SK-N-MC (cell line): ENCODE measurements at regions not wholly inside any gene's neighbourhood (a gene's known extent, or its start where the extent isn't known, plus 50 kb on each side); places are given as distances from the start of the nearest gene placed in this dataset.
"Not testable (repeated sequence)": the region's sequence is repeated elsewhere in the genome, so short reads cannot be mapped to it uniquely, and the experiment has no call there.

ENCODE experiments used
- DNase-seq: peaks from one replicate; pipeline ENCODE4 v3.0.0-alpha.2; 2011; ENCODE audit warnings: low read depth, low spot score
- H3K27ac ChIP-seq: fragments of 200-600 bp; sonication (generic); 2 replicates; pipeline ENCODE4 v1.5.1; 2016; ENCODE audit warnings: mixed run types
- H3K36me3 ChIP-seq: fragments of 200-600 bp; sonication (generic); 2 replicates; pipeline ENCODE4 v1.6.1; 2017; ENCODE audit warnings: antibody characterized with exemption, low read length, mixed read lengths; ENCODE audit not compliant: insufficient read depth
- H3K4me3 ChIP-seq: fragments of 200-600 bp; sonication (generic); 2 replicates; pipeline ENCODE4 v1.5.1; 2016
- H3K9ac ChIP-seq: fragments of 200-600 bp; sonication (generic); 2 replicates; pipeline ENCODE4 v1.8.0; 2017; ENCODE audit warnings: mixed run types, mixed read lengths; ENCODE audit not compliant: insufficient read length
- H3K9me3 ChIP-seq: fragments of 200-600 bp; sonication (generic); 2 replicates; pipeline ENCODE4 v1.6.1; 2017; ENCODE audit warnings: low read depth, mild to moderate bottlenecking, antibody characterized with exemption, low read length, moderate library complexity, mixed read lengths
- EZH2 ChIP-seq: fragments of 200-600 bp; sonication (generic); IDR thresholded peaks from one replicate; pipeline ENCODE4 v1.6.1; 2017; ENCODE audit warnings: antibody characterized with exemption
- FOXP2 ChIP-seq: optimal IDR thresholded peaks from 2 replicates; pipeline ENCODE3; 2011; ENCODE audit warnings: mild to moderate bottlenecking, moderate library complexity; ENCODE audit not compliant: insufficient read depth; ENCODE audit errors: extremely low read length, control extremely low read depth
- POLR2AphosphoS5 ChIP-seq: IDR thresholded peaks from 2 replicates; pipeline ENCODE4 v1.6.1; 2012; ENCODE audit warnings: mild to moderate bottlenecking, low read depth, low read length, borderline replicate concordance

DNA sequence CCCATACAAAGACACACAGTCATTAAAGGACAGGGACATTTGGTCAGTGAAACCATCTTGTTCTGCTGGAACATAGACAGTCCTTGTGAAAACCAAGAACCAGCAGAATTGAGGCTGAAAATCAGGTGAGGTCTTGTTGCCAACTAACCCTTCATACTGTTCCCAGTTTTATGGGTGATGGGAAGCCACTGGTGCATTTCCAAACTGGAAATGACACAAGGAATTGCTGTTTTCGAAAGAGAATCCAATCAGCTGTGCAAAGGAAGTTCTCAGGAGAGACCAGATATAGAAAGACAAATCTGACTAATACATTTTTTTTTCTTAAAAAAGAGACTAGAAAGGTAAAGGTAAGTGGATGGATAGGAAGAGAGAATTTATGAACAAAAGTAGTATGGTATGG is 948.2 kb downstream of the TSN start:
- TF ChIP-seq EZH2 (no peak), FOXP2 (no peak), POLR2AphosphoS5 (no peak)
- H3K4me3 ChIP-seq = no peak overlapping the region
- DNase-seq = no peak
- no peaks in the 10 kb centered on the region for H3K36me3 ChIP-seq
- H3K9me3 ChIP-seq = no peaks in the 10 kb centered on the region
- H3K27ac ChIP-seq = no peak overlapping the region
- no peak overlapping the region for H3K9ac ChIP-seq

DNA sequence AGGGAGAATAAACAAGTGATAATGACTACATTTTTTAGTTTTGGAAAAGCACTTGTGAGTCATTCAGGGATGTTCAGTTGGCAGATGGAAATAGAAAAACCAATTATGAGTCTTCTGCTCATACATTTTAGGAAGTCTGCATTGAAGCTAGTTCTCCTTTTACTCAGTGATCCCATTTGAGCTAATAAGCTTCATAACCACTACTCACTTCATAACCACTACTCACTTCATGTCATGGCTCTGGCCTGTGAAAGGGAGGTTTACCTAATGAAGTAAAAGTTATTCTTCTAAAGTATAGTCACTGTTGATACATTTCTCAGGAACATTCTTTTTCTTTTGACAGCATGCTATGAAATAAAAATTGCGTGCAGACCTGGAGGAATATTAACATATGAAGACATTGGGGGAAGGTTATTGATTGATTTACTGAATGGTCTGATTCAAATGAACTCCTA is 948.7 kb downstream of the TSN start:
- Histone ChIP-seq H3K27ac (no peak overlapping the region), H3K9me3 (no peaks in the 10 kb centered on the region), H3K36me3 (no peaks in the 10 kb centered on the region), H3K9ac (no peak overlapping the region), H3K4me3 (no peak overlapping the region)
- no peak for DNase-seq
- TF ChIP-seq POLR2AphosphoS5 (no peak), FOXP2 (no peak), EZH2 (no peak)

DNA sequence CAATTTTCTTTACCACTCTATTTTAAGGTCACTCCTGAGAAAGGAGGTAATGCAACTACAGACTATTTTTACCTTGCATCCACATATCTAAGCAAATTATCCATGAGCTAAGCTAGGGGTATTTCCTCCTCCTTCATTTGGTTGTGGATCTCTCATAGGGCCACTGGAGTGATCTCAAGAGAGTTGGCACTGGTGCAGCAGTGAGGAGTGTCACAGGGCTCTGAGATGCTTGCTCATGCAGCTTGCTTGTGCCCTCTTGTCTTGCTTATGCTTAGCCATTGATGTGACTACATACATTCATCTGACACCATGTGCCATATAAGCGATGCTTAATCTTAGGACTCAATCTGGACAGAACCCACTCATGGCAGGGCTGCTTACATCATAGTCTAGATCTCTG is 950.3 kb downstream of the TSN start:
- no peak for DNase-seq
- H3K9me3 ChIP-seq = no peaks in the 10 kb centered on the region
- no peak overlapping the region for H3K27ac ChIP-seq
- H3K36me3 ChIP-seq = no peaks in the 10 kb centered on the region
- no peak overlapping the region for H3K9ac ChIP-seq
- TF ChIP-seq FOXP2 (no peak), POLR2AphosphoS5 (no peak), EZH2 (no peak)
- no peak overlapping the region for H3K4me3 ChIP-seq

DNA sequence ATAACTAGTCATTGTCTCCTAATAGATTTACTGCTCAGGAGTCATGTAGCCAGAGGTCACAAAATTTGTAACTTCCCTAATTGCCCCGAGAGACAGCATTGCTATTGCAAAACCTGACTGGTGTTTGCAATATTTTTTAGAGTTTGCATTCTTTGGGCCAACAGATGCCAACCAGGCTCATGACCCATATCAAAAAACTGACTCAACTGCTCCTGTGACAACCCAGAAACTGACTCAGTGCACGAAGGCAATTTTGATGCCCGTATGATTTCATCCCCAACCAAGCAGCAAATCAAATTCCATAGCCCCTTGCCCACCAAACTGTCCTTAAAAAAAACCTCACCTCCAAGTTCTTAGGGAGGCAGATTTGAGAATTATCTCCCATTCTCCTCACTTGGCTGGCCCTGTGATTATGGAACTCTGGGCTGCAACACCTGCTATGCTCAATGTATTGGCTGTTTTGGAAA is 951.3 kb downstream of the TSN start:
- TF ChIP-seq EZH2 (no peak), POLR2AphosphoS5 (no peak), FOXP2 (no peak)
- Histone ChIP-seq H3K9ac (no peak overlapping the region), H3K4me3 (no peak overlapping the region), H3K27ac (no peak overlapping the region), H3K36me3 (no peaks in the 10 kb centered on the region), H3K9me3 (no peaks in the 10 kb centered on the region)
- DNase-seq = no peak

DNA sequence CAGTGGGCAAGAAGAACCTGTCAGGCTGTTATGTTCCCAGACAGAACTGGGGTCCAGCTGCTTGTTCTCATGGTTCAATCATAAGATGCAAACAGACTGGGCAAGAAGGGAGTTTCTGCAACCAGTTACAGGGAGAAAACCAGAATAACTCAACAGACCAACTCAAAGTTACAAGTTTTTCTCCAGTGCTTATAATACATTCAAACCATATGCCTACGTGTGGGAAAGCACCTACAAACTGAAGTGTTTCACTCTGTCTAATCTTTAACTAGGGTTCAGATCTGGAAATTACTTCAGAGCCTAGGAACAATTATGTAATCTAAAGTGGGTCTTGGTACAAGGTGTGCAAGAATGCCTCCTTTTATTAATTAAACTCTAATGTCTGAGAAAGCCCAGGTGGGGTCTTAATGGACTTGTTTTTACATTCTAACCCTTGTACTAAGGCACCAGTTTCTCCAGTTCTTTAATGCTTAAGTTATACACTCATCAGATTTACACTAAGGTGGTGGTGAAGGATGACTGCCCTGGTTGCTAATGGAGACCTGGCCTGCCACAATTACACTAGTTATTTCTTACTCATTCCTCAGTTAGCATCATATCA is 951.9 kb downstream of the TSN start:
- no peak overlapping the region for H3K4me3 ChIP-seq

DNA sequence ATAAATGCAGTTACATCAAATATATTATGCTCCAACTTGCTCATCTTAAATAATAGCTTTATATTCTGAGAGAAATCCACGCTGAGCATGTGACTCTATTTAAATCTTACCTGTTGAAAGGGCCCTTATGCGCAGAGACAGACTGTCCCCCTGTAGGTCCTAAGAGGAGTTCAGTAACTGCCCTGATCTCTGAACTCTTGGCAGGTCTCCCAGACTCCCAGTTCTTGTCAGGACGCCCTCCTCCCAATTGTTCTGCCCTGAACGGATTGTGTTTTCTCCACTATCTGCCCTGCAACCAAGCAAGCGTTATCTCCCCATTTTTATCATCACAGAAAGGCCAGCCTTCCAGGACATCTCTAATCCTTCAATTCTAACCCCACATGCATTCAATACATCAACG is 954.6 kb downstream of the TSN start:
- H3K9me3 ChIP-seq = no peaks in the 10 kb centered on the region
- no peak overlapping the region for H3K4me3 ChIP-seq
- no peak overlapping the region for H3K9ac ChIP-seq
- H3K27ac ChIP-seq = no peak overlapping the region
- TF ChIP-seq EZH2 (no peak), FOXP2 (no peak), POLR2AphosphoS5 (no peak)
- no peaks in the 10 kb centered on the region for H3K36me3 ChIP-seq
- DNase-seq = no peak

More for the DNA sequence above, 951.9 kb downstream of the TSN start:
- Histone ChIP-seq H3K9me3 (no peaks in the 10 kb centered on the region), H3K9ac (no peak overlapping the region), H3K36me3 (no peaks in the 10 kb centered on the region), H3K27ac (no peak overlapping the region)
- TF ChIP-seq POLR2AphosphoS5 (no peak), EZH2 (no peak), FOXP2 (no peak)
- no peak for DNase-seq

DNA sequence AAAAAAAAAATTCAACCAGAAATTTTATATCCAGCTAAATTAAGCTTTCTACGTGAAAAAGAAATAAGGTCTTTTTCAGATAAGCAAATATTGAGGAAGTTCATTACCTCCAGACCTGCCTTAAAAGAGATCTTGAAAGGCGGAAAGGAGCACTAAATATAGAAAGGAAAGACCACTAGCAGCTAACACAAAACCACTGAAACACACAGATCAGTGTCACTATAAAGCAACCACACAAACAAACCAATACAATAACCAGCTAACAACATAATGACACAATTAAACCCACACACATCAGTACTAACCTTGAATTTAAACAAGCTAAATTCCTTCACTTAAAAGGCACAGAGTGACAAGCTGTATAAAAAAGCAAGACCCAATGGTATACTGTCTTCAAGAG is 958.3 kb downstream of the TSN start:
- H3K27ac ChIP-seq = no peak overlapping the region
- no peaks in the 10 kb centered on the region for H3K9me3 ChIP-seq
- H3K36me3 ChIP-seq = no peaks in the 10 kb centered on the region
- TF ChIP-seq EZH2 (no peak), POLR2AphosphoS5 (no peak), FOXP2 (no peak)
- no peak overlapping the region for H3K4me3 ChIP-seq
- H3K9ac ChIP-seq = no peak overlapping the region
- no peak for DNase-seq

DNA sequence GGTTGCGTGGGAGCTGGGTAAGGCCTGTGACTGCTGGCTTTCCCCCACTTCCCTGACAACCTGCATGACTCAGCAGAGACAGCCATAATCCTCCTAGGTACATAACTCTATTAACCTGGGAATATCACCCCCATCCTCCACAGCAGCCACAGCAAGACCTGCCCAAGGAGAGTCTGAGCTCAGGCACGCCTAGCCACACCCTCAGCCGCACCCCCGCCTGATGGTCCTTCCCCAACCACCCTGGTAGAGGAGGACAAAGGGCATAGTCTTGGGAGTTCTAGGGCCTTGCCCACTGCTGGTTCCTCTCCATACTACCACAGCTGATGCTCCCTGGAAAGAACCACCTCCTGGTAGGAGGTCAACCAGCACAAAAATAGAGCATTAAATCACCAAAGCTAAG is 965.4 kb downstream of the TSN start:
- not testable (repeated sequence) for DNase-seq, H3K9ac ChIP-seq, H3K4me3 ChIP-seq, H3K36me3 ChIP-seq, H3K9me3 ChIP-seq, H3K27ac ChIP-seq

DNA sequence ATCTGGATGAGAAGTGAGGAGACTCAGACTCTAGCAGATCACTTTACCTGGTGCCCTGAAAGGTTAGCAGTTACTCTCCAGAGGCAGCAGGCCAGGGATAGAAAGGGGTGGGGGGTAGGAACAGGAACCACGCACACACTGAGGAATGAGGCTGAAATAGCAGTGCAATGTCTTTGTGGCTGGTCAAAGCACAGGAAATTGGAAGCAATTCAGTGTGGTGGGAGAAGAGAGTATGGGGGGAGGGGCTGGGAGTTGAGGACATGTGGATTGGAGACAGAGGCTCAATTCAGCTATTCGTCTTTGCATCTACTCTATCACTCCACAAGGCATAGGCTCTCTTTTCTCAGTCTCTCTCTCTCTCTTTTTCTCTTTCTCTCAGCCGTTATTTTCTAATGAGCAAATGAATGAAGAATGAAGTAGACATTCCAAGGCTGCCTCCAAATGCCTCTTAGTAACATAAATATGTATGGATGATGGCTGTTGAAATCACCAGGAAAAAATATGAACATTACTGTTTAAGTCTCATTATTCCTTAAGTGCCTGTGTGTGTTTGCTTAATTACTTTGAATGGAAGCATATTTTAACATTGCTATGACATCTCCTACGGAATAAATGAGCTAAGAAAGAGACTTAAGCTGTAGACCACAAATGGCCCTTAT is 979.4 kb downstream of the TSN start:
- Histone ChIP-seq H3K9ac (no peak overlapping the region), H3K36me3 (no peaks in the 10 kb centered on the region), H3K9me3 (no peaks in the 10 kb centered on the region), H3K4me3 (no peak overlapping the region), H3K27ac (no peak overlapping the region)
- no peak for TF ChIP-seq POLR2AphosphoS5
- TF ChIP-seq FOXP2 = no peak
- no peak for TF ChIP-seq EZH2
- no peak for DNase-seq
